Endothelial cell of umbilical vein (primary cell): ENCODE measurements at regions not wholly inside any gene's neighbourhood (a gene's known extent, or its start where the extent isn't known, plus 50 kb on each side); places are given as distances from the start of the nearest gene placed in this dataset.

ENCODE experiments used
- CTCF ChIP-seq, 2 donors: IDR thresholded peaks; 1 replicate in 1 of 2; 2 replicates in 1 of 2; pipeline ENCODE4 v1.5.1; 2011; ENCODE audit warnings: low read length in 2 of 2, mild to moderate bottlenecking in 2 of 2, moderate library complexity in 2 of 2, control low read depth in 1 of 2, inconsistent platforms in 1 of 2, low read depth in 1 of 2; ENCODE audit not compliant: insufficient read depth in 1 of 2; ENCODE audit errors: extremely low read depth in 1 of 2
- JUN ChIP-seq: IDR thresholded peaks from 2 replicates; pipeline ENCODE4 v1.6.1; 2011; ENCODE audit warnings: borderline replicate concordance, low read depth; ENCODE audit not compliant: insufficient read length, insufficient read depth
- POLR2A ChIP-seq: IDR thresholded peaks from 2 replicates; pipeline ENCODE4 v1.6.1; 2012; ENCODE audit warnings: low read depth, mild to moderate bottlenecking, control low read depth, low read length

- TF ChIP-seq CTCF (IDR thresholded peaks at IDR 0.05; ENCODE audit: extremely low read depth in 1 of 2, insufficient read depth in 1 of 2, low read depth in 1 of 2, low read length in 2 of 2) (no peak), JUN (no peak), POLR2A (no peak)
Observed at GRCh38 chr7:46076527-46076926, 155.5 kb upstream of the IGFBP3 start.
